CD4-positive, alpha-beta T cell treated with Interleukin-4 for 1 hour (primary cell): ENCODE measurements at regions not wholly inside any gene's neighbourhood (a gene's known extent, or its start where the extent isn't known, plus 50 kb on each side); places are given as distances from the start of the nearest gene placed in this dataset.
"Not testable (repeated sequence)": the region's sequence is repeated elsewhere in the genome, so short reads cannot be mapped to it uniquely, and the experiment has no call there.

Experiments
- DNase-seq, 2 donors: peaks; one replicate each; pipeline ENCODE4 v3.0.0-alpha.2; 2020 to 2022

- DNase-seq = no peak
These were observed 268.9 kb upstream of the PDE4D start for GRCh38 chr5:60162441-60162840.

GRCh38 chr5:60161340-60161934 is 267.9 kb upstream of the PDE4D start:
- no peak for DNase-seq

- no peak for DNase-seq
These were observed 255.6 kb upstream of the PDE4D start for GRCh38 chr5:60149081-60149480.

- no peak for DNase-seq
These were observed 254.8 kb upstream of the PDE4D start for GRCh38 chr5:60148366-60148765.

GRCh38 chr5:60147791-60148190 is 254.3 kb upstream of the PDE4D start:
- no peak for DNase-seq

GRCh38 chr5:60143942-60144549 is 250.5 kb upstream of the PDE4D start:
- DNase-seq = no peak

GRCh38 chr5:60141119-60141518 is 247.6 kb upstream of the PDE4D start:
- no peak for DNase-seq

GRCh38 chr5:60136841-60137240 is 243.3 kb upstream of the PDE4D start:
- DNase-seq = no peak

GRCh38 chr5:60131504-60131903 is 238.0 kb upstream of the PDE4D start:
- no peak for DNase-seq

- no peak for DNase-seq
These were observed 232.1 kb upstream of the PDE4D start for GRCh38 chr5:60125636-60126035.

- DNase-seq = no peak
These were observed 209.6 kb upstream of the PDE4D start for GRCh38 chr5:60102961-60103693.

- DNase-seq = no peak
These were observed 208.0 kb upstream of the PDE4D start for GRCh38 chr5:60101573-60101972.

- DNase-seq = no peak
These were observed 199.3 kb upstream of the PDE4D start for GRCh38 chr5:60092671-60093422.

- no peak for DNase-seq
These were observed 193.1 kb upstream of the PDE4D start for GRCh38 chr5:60086583-60086982.

GRCh38 chr5:60084226-60084625 is 190.7 kb upstream of the PDE4D start:
- no peak for DNase-seq

- no peak for DNase-seq
These were observed 183.8 kb upstream of the PDE4D start for GRCh38 chr5:60077292-60077691.

- no peak for DNase-seq
These were observed 183.2 kb upstream of the PDE4D start for GRCh38 chr5:60076746-60077145.

- DNase-seq = no peak
These were observed 173.0 kb upstream of the PDE4D start for GRCh38 chr5:60066502-60066901.

- DNase-seq = no peak
These were observed 166.9 kb upstream of the PDE4D start for GRCh38 chr5:60060389-60060788.

GRCh38 chr5:60056191-60056590 is 162.7 kb upstream of the PDE4D start:
- no peak for DNase-seq

GRCh38 chr5:60055168-60055567 is 161.6 kb upstream of the PDE4D start:
- no peak for DNase-seq

GRCh38 chr5:60041996-60042664 is 148.6 kb upstream of the PDE4D start:
- DNase-seq = not testable (repeated sequence)

- DNase-seq = not testable (repeated sequence)
These were observed 148.0 kb upstream of the PDE4D start for GRCh38 chr5:60041508-60041907.
